ENCODE measurements at regions not wholly inside any gene's neighbourhood (a gene's known extent, or its start where the extent isn't known, plus 50 kb on each side); places are given as distances from the start of the nearest gene placed in this dataset.

GRCh38 chr6:105607636-105608621, 205.0 kb upstream of the PREP start:
- H3K4me1 Mint-ChIP-seq (ENCODE audit: low read depth) = peaks cover 13% of the 10 kb centered on the region
- H3K27me3 Mint-ChIP-seq (ENCODE audit: insufficient read depth) = peaks cover 8% of the 10 kb centered on the region
- H3K27ac Mint-ChIP-seq = no peak overlapping the region
- H3K9me3 Mint-ChIP-seq = peaks cover 20% of the 10 kb centered on the region
- peaks cover 9% of the 10 kb centered on the region for H3K36me3 Mint-ChIP-seq (ENCODE audit: low read depth)
- H3K4me3 Mint-ChIP-seq = no peak overlapping the region
- no peak for DNase-seq (ENCODE audit: low spot score)
- intact Hi-C loops (cut with micrococcal nuclease) = no loop called here

GRCh38 chr6:105606831-105607463, 204.1 kb upstream of the PREP start:
- no peak overlapping the region for H3K27ac Mint-ChIP-seq
- H3K4me3 Mint-ChIP-seq = no peak overlapping the region
- H3K9me3 Mint-ChIP-seq = peaks cover 20% of the 10 kb centered on the region
- H3K36me3 Mint-ChIP-seq (ENCODE audit: low read depth) = peaks cover 9% of the 10 kb centered on the region
- peaks cover 15% of the 10 kb centered on the region for H3K4me1 Mint-ChIP-seq (ENCODE audit: low read depth)
- intact Hi-C loops (cut with micrococcal nuclease) = no loop called here
- DNase-seq (ENCODE audit: low spot score) = no peak
- no peaks in the 10 kb centered on the region for H3K27me3 Mint-ChIP-seq (ENCODE audit: insufficient read depth)

- Mint-ChIP-seq H3K9me3 (peaks cover 20% of the 10 kb centered on the region), H3K27me3 (ENCODE audit: insufficient read depth) (no peaks in the 10 kb centered on the region), H3K4me3 (no peak overlapping the region), H3K4me1 (ENCODE audit: low read depth) (peaks cover 32% of the 10 kb centered on the region), H3K27ac (no peak overlapping the region), H3K36me3 (ENCODE audit: low read depth) (peaks cover 13% of the 10 kb centered on the region)
- no peak for DNase-seq (ENCODE audit: low spot score)
- intact Hi-C loops (cut with micrococcal nuclease) = loop anchor here (5.0 kb wide), 3 partner anchors 378 to 908 kb away; no protein-coding TSS in a partner anchor
Observed at GRCh38 chr6:105604587-105604884, 201.7 kb upstream of the PREP start.

- Mint-ChIP-seq H3K4me3 (no peak overlapping the region), H3K9me3 (peaks cover 20% of the 10 kb centered on the region), H3K36me3 (ENCODE audit: low read depth) (peaks cover 9% of the 10 kb centered on the region), H3K27me3 (ENCODE audit: insufficient read depth) (no peaks in the 10 kb centered on the region), H3K4me1 (ENCODE audit: low read depth) (peaks cover 26% of the 10 kb centered on the region), H3K27ac (no peak overlapping the region)
- intact Hi-C loops (cut with micrococcal nuclease) = loop anchor here (5.0 kb wide), 3 partner anchors 378 to 908 kb away; no protein-coding TSS in a partner anchor
- DNase-seq (ENCODE audit: low spot score) = no peak
Observed at GRCh38 chr6:105603788-105604586, 201.1 kb upstream of the PREP start.

- peaks cover 2% of the 10 kb centered on the region for H3K27me3 Mint-ChIP-seq (ENCODE audit: insufficient read depth)
Observed at GRCh38 chr6:105601541-105602236, 198.8 kb upstream of the PREP start.

GRCh38 chr6:105600336-105601260, 197.7 kb upstream of the PREP start:
- Mint-ChIP-seq H3K4me3 (peak overlapping the region; percentile 53), H3K9me3 (peaks cover 12% of the 10 kb centered on the region), H3K27me3 (ENCODE audit: insufficient read depth) (peaks cover 2% of the 10 kb centered on the region), H3K27ac (peak overlapping the region; percentile 89), H3K36me3 (ENCODE audit: low read depth) (peaks cover 9% of the 10 kb centered on the region), H3K4me1 (ENCODE audit: low read depth) (peaks cover 43% of the 10 kb centered on the region)
- DNase-seq (ENCODE audit: low spot score) = no peak
- intact Hi-C loops (cut with micrococcal nuclease) = loop anchor here (1.0 to 5.0 kb wide), 10 partner anchors 9 to 912 kb away; no protein-coding TSS in a partner anchor

More at GRCh38 chr6:105601541-105602236, 198.8 kb upstream of the PREP start:
- Mint-ChIP-seq H3K4me1 (ENCODE audit: low read depth) (peaks cover 37% of the 10 kb centered on the region), H3K27ac (peak overlapping the region; percentile 89), H3K4me3 (peak overlapping the region; percentile 64), H3K9me3 (peaks cover 17% of the 10 kb centered on the region), H3K36me3 (ENCODE audit: low read depth) (peaks cover 9% of the 10 kb centered on the region)
- intact Hi-C loops (cut with micrococcal nuclease) = loop anchor here (1.0 to 5.0 kb wide), 10 partner anchors 10 to 911 kb away; no protein-coding TSS in a partner anchor
- peak; percentile 41 for DNase-seq (ENCODE audit: low spot score)

GRCh38 chr6:105598264-105598663, 195.4 kb upstream of the PREP start:
- peaks cover 60% of the 10 kb centered on the region for H3K4me1 Mint-ChIP-seq (ENCODE audit: low read depth)
- DNase-seq (ENCODE audit: low spot score) = no peak
- H3K9me3 Mint-ChIP-seq = peaks cover 6% of the 10 kb centered on the region
- peaks cover 2% of the 10 kb centered on the region for H3K27me3 Mint-ChIP-seq (ENCODE audit: insufficient read depth)
- H3K36me3 Mint-ChIP-seq (ENCODE audit: low read depth) = peaks cover 11% of the 10 kb centered on the region
- H3K4me3 Mint-ChIP-seq = no peak overlapping the region
- intact Hi-C loops (cut with micrococcal nuclease) = no loop called here
- peak overlapping the region; percentile 45 for H3K27ac Mint-ChIP-seq

GRCh38 chr6:105596284-105596755, 193.4 kb upstream of the PREP start:
- Mint-ChIP-seq H3K27ac (no peak overlapping the region), H3K27me3 (ENCODE audit: insufficient read depth) (peaks cover 2% of the 10 kb centered on the region), H3K9me3 (peaks cover 6% of the 10 kb centered on the region), H3K36me3 (ENCODE audit: low read depth) (peaks cover 13% of the 10 kb centered on the region), H3K4me3 (no peak overlapping the region), H3K4me1 (ENCODE audit: low read depth) (peaks cover 71% of the 10 kb centered on the region)
- intact Hi-C loops (cut with micrococcal nuclease) = no loop called here
- no peak for DNase-seq (ENCODE audit: low spot score)

- DNase-seq (ENCODE audit: low spot score) = no peak
- H3K27ac Mint-ChIP-seq = no peak overlapping the region
- H3K9me3 Mint-ChIP-seq = peaks cover 6% of the 10 kb centered on the region
- H3K4me1 Mint-ChIP-seq (ENCODE audit: low read depth) = peaks cover 71% of the 10 kb centered on the region
- intact Hi-C loops (cut with micrococcal nuclease) = no loop called here
- peaks cover 2% of the 10 kb centered on the region for H3K27me3 Mint-ChIP-seq (ENCODE audit: insufficient read depth)
- peaks cover 18% of the 10 kb centered on the region for H3K36me3 Mint-ChIP-seq (ENCODE audit: low read depth)
- H3K4me3 Mint-ChIP-seq = no peak overlapping the region
Observed at GRCh38 chr6:105595829-105596228, 192.9 kb upstream of the PREP start.

- DNase-seq (ENCODE audit: low spot score) = no peak
- peaks cover 6% of the 10 kb centered on the region for H3K9me3 Mint-ChIP-seq
- intact Hi-C loops (cut with micrococcal nuclease) = no loop called here
- peaks cover 2% of the 10 kb centered on the region for H3K27me3 Mint-ChIP-seq (ENCODE audit: insufficient read depth)
- H3K4me1 Mint-ChIP-seq (ENCODE audit: low read depth) = peaks cover 70% of the 10 kb centered on the region
- no peak overlapping the region for H3K4me3 Mint-ChIP-seq
- H3K36me3 Mint-ChIP-seq (ENCODE audit: low read depth) = peaks cover 15% of the 10 kb centered on the region
- H3K27ac Mint-ChIP-seq = no peak overlapping the region
Observed at GRCh38 chr6:105594821-105595220, 191.9 kb upstream of the PREP start.
